ENCODE measurements at regions not wholly inside any gene's neighbourhood (a gene's known extent, or its start where the extent isn't known, plus 50 kb on each side); places are given as distances from the start of the nearest gene placed in this dataset.

DNA sequence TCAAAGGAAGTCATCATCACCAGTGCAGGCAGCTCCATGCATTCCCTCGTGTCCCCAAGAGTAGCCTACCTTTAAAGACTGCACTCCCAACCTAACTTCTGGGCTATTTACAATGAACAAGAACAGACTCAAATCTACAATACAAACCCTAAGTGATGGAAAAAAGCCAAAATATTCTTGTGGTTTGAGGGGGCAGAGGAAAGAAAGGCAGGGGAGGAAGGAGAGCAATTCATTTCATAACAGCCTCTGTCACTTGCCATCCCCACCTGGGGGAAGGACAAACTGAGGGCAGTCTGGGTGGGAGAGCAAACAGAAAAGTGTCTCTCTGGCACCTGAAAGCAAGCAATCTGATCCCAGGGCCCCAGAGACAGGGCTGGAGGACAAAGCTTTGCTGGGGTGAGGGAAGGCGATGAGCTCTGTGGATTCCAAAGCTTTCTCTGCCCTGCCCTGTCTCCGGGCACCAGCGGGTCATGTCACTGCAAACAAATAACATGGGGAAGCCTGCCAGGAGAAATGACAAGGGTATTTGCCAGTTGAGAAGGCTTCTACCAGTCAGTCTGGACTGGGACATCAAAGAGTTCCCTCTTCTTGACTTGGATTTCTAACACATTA, 528.0 kb upstream of the TNP1 start:
- Mint-ChIP-seq H3K27me3 (no peaks in the 10 kb centered on the region), H3K27ac (no peak overlapping the region), H3K4me3 (no peak overlapping the region), H3K4me1 (no peaks in the 10 kb centered on the region), H3K36me3 (no peaks in the 10 kb centered on the region), H3K9me3 (peaks cover 15% of the 10 kb centered on the region)
- no peak for DNase-seq
- CTCF ChIA-PET: no interaction called here

DNA sequence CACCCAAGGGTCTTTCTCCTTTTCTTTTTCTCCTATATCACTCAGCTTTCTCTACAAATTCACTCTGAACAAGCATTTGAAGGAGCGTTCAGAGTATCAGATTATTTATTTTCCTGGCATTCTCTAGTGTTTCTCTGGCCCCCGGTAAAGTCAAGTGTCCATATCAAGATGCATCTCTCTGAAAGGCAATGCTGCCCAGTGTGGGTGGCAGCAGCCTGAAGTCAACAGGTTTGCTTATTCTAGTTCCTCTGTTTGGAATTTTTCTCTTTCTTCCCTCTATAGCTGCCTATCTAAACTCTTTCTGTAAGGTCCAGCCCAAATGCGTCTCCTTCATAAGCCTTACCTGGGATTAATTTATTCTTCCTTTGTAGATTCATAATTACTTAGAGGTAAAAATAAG, 526.2 kb upstream of the TNP1 start:
- DNase-seq: no peak
- CTCF ChIA-PET: no interaction called here
- no peak overlapping the region for H3K4me3 Mint-ChIP-seq
- H3K36me3 Mint-ChIP-seq: no peaks in the 10 kb centered on the region
- no peaks in the 10 kb centered on the region for H3K27me3 Mint-ChIP-seq
- peaks cover 3% of the 10 kb centered on the region for H3K9me3 Mint-ChIP-seq
- no peaks in the 10 kb centered on the region for H3K4me1 Mint-ChIP-seq
- H3K27ac Mint-ChIP-seq: no peak overlapping the region

DNA sequence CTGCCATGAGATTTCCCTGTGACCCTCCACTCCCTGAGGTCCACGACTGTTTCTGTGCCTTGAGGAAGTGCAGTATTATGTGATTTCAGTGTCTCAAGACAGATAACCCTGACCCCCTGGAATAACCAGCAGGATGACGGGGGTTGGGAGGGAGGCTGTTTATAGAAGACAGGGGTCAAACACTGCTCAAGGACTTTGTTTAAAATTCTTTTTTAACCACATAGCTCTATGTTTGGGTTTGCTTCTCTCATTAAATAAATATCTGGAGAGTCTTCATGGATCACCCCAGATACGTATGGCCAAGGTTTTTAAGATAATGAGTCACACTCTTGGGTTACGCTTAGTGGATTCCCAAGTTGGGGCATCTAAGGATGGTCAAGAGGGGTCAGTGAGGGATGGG, 523.8 kb upstream of the TNP1 start:
- Mint-ChIP-seq H3K27ac (no peak overlapping the region), H3K36me3 (no peaks in the 10 kb centered on the region), H3K4me1 (no peaks in the 10 kb centered on the region), H3K9me3 (no peaks in the 10 kb centered on the region), H3K4me3 (no peak overlapping the region), H3K27me3 (no peaks in the 10 kb centered on the region)
- CTCF ChIA-PET: no interaction called here
- DNase-seq: no peak

DNA sequence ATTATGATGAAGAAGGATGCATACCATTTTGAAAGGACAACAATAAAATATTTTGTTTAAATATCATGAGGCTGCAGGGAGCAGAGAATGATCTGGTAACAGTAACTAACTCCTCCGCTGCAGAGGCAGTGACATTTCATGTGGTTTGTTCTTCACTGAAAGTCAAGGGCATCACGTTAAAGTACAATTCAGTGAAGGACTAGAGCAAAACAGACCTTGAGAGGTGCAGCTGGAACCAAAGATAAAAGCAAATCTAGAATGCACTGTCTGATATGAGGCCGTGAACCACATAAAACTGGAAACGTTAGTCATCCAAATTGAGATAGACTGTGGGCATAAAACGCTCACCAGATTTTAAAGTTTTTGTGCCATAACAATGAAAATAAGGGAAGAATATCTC, 522.9 kb upstream of the TNP1 start:
- Mint-ChIP-seq H3K4me1 (no peaks in the 10 kb centered on the region), H3K9me3 (no peaks in the 10 kb centered on the region), H3K36me3 (no peaks in the 10 kb centered on the region), H3K27me3 (no peaks in the 10 kb centered on the region), H3K27ac (no peak overlapping the region), H3K4me3 (no peak overlapping the region)
- no peak for DNase-seq
- CTCF ChIA-PET: interaction anchor here (0.8 kb wide), 1 partner anchor 268 kb away, joined by 3 read pairs; no protein-coding TSS in a partner anchor

DNA sequence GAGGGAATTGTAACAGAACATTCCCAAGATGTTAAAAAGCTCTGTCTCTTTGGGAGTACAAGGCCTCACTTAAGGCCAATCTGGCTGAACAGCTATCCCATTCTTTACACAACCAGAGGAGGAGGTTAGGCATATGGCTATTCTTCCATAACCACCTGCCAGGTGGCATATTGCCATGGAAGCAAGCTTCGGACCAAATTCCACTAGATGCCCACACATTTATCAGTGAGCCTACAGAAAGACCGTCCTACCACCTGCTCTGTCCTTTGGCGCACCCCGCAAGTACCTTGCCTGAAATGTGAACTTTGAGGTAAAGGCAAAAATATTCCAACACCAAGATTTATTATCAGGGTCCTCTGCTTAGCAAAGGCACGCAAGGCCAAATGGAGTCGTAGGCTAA, 519.9 kb upstream of the TNP1 start:
- Mint-ChIP-seq H3K4me1 (no peaks in the 10 kb centered on the region), H3K4me3 (no peak overlapping the region), H3K27me3 (no peaks in the 10 kb centered on the region), H3K9me3 (no peaks in the 10 kb centered on the region), H3K36me3 (no peaks in the 10 kb centered on the region), H3K27ac (peak overlapping the region; percentile 11)
- no peak for DNase-seq
- CTCF ChIA-PET: no interaction called here

DNA sequence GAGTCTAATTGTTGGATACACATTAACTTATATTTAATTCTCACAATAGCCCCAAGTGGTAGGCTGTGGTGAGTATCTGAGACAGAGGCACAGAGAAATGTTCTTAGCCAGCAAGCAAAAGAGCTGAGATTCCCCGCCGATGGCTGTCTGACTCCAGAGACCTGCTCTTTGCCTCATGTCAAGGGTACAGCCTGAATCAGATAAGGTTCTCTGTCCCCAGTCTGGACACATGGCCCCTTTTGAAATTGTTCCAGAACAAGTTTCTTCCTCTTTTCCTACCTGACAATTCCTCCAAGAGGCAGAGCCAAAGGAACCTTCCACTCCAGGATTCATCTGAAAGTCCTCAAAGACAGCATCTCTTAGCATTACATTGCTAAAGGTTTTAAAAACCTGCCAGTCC, 512.9 kb upstream of the TNP1 start:
- Mint-ChIP-seq H3K27ac (no peak overlapping the region), H3K4me3 (no peak overlapping the region), H3K27me3 (no peaks in the 10 kb centered on the region), H3K9me3 (no peaks in the 10 kb centered on the region), H3K36me3 (no peaks in the 10 kb centered on the region), H3K4me1 (no peaks in the 10 kb centered on the region)
- CTCF ChIA-PET: no interaction called here
- DNase-seq: no peak

DNA sequence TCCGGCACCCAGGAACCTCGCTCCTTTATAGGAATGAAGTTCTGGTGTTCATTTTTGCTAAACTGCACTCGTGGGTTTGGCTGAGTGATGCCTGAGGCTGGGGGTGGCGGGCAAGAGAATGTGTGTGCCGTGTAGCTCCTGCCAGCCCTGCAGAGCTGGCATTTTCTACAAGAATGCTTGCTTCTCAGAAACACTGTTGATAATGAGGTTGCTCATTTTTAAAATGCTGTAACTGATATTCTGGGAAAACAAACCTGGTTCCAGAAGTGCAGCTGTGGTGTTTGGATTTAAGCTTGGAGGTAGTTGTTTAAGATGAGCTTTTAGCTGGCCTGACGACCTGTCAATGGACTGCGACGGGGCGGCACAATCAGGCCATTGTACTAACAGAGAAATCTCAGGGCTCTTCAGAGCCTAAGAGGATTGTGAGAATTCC, 511.9 kb upstream of the TNP1 start:
- H3K4me3 Mint-ChIP-seq: no peak overlapping the region

DNA sequence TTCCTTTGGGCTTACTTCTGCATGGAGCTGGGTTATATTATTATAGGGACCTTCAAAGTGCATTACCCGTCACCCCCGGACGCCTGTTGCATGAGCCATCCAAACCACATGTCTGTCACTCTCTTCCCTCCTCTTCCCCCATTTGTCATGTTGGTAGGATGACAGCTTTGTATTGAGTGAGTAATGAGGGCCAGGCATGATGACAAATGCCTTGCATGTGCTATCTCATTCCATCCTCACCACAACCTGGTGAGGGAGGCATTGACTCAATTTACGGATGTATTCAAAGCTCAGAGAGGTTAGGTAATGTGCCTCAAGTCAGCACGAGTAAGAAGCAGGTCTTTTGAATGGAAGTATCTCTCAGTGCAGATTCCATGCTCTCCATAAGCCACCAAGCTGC, 510.5 kb upstream of the TNP1 start:
- no peaks in the 10 kb centered on the region for H3K36me3 Mint-ChIP-seq
- H3K27me3 Mint-ChIP-seq: no peaks in the 10 kb centered on the region
- H3K27ac Mint-ChIP-seq: no peak overlapping the region
- H3K4me3 Mint-ChIP-seq: no peak overlapping the region
- DNase-seq: no peak
- CTCF ChIA-PET: no interaction called here
- no peaks in the 10 kb centered on the region for H3K4me1 Mint-ChIP-seq
- no peaks in the 10 kb centered on the region for H3K9me3 Mint-ChIP-seq

More for the DNA sequence above, 511.9 kb upstream of the TNP1 start:
- CTCF ChIA-PET: no interaction called here
- H3K27ac Mint-ChIP-seq: no peak overlapping the region
- H3K27me3 Mint-ChIP-seq: no peaks in the 10 kb centered on the region
- H3K9me3 Mint-ChIP-seq: no peaks in the 10 kb centered on the region
- DNase-seq: no peak
- H3K4me1 Mint-ChIP-seq: no peaks in the 10 kb centered on the region
- no peaks in the 10 kb centered on the region for H3K36me3 Mint-ChIP-seq

DNA sequence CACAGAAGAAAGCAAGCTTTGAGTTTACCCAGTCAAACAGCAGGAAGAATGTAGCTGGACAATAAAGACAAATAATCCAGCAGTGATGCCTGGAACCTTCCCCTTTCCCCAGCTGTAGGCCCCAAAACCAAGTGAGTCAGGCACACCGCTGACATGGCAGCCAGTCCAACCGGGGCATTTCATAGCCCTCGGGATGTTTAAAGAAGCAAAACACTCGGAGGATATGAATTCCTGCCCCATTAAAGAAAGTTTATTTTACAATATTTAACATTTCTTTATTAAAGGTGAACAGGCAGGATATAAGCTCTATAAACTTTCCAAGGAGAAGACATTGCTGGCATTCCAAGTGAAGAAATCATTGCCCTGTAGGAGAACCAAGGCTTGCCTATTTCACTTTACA, 507.6 kb upstream of the TNP1 start:
- CTCF ChIA-PET: no interaction called here
- Mint-ChIP-seq H3K27ac (no peak overlapping the region), H3K4me1 (no peaks in the 10 kb centered on the region)

DNA sequence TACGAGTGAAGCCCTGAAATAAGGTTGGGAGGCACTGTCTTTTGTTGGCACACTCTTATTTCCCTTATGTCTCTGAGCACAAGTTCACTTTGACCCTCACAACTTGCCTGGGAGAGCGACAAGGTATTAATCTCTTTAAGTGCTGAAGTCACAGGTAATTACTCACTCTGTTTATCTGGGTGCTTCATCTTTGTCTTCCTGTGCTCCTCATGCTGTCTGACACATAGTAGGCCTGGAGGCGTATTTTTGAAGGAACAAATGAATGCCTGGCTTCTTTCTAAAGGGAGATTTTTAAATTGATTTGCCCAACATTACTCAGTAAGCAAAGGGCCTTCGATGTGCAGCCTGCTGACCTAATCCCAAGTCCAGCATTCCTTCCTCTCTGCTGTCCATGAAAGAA, 507.1 kb upstream of the TNP1 start:
- H3K9me3 Mint-ChIP-seq: no peaks in the 10 kb centered on the region
- DNase-seq: no peak
- no peaks in the 10 kb centered on the region for H3K27me3 Mint-ChIP-seq
- H3K4me3 Mint-ChIP-seq: no peak overlapping the region
- H3K4me1 Mint-ChIP-seq: no peaks in the 10 kb centered on the region
- H3K36me3 Mint-ChIP-seq: no peaks in the 10 kb centered on the region
- CTCF ChIA-PET: no interaction called here
- H3K27ac Mint-ChIP-seq: no peak overlapping the region

More for the DNA sequence above, 507.6 kb upstream of the TNP1 start:
- DNase-seq: no peak
- H3K27me3 Mint-ChIP-seq: no peaks in the 10 kb centered on the region
- no peak overlapping the region for H3K4me3 Mint-ChIP-seq
- no peaks in the 10 kb centered on the region for H3K9me3 Mint-ChIP-seq
- no peaks in the 10 kb centered on the region for H3K36me3 Mint-ChIP-seq

DNA sequence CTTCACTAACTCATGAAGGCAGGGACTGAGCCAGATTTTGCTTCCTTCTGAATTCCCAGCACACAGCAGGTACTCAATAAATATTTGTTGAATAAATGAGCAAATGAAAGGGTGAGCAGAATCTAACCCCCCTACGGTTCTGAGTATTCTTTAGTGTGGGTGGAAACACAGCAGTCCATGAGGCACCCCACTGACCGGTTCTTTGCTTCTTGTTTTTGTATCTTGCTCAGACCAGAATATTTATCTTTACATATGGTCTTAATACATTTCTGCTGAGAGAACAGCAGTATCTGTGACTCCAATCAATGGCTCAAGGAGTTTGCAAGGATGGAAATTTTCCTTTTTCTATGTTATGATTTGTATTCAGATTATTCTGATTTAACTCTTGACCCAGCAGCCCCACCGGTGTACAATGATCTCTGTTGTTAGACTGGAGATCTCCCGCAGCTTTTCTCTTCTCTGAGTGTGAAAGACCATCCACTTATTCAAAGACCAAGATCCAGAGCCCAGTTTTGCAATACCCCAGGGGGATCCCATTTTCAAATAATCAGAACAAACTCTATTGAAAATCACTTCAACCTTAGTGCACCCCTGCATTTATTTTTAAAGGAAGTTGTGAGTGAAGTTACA, 506.5 kb upstream of the TNP1 start:
- DNase-seq: no peak
- CTCF ChIA-PET: no interaction called here
- Mint-ChIP-seq H3K36me3 (no peaks in the 10 kb centered on the region), H3K4me1 (no peaks in the 10 kb centered on the region), H3K27me3 (no peaks in the 10 kb centered on the region), H3K4me3 (no peak overlapping the region), H3K27ac (no peak overlapping the region), H3K9me3 (no peaks in the 10 kb centered on the region)

DNA sequence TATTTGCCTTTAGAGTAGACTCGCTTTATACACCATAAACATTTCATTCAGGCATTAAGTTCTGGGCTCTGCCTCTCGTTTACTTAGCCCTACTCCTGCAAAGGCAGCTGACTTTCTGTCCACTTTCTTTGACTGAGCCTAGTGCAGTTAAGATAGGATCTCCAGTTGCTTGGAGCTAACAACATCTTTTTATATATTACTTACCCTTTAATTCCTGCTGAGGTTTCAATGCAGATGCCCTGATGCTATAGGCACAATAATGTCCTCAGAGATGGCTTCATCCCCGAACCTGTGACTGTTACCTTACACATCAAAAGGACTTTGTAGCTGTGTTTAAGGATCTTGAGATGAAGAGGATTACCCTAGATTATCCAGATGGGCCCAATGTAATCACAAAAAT, 505.8 kb upstream of the TNP1 start:
- no peak overlapping the region for H3K27ac Mint-ChIP-seq
- no peaks in the 10 kb centered on the region for H3K4me1 Mint-ChIP-seq
- H3K27me3 Mint-ChIP-seq: no peaks in the 10 kb centered on the region
- no peaks in the 10 kb centered on the region for H3K9me3 Mint-ChIP-seq
- CTCF ChIA-PET: no interaction called here
- H3K4me3 Mint-ChIP-seq: no peak overlapping the region
- DNase-seq: no peak
- H3K36me3 Mint-ChIP-seq: no peaks in the 10 kb centered on the region

DNA sequence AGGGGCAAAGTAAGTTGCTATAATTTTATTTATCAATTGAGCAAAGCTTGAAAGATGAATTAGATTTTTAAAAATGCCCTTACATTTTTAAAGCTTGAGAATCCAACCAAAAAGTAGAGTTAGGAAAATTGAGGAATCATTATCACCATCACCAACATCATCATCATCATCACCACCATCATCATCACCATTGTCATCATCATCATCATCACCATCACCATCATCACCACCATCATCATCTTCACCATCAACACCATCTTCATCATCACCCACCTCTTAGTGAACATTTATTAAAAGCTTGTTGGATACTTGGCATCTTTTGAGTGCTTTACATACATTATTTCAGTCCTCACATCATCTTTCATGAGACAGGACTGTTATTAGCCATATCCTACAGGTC, 504.4 kb upstream of the TNP1 start:
- H3K4me1 Mint-ChIP-seq: no peaks in the 10 kb centered on the region
- H3K9me3 Mint-ChIP-seq: no peaks in the 10 kb centered on the region
- DNase-seq: no peak
- no peaks in the 10 kb centered on the region for H3K36me3 Mint-ChIP-seq
- H3K27ac Mint-ChIP-seq: no peak overlapping the region
- H3K4me3 Mint-ChIP-seq: no peak overlapping the region
- H3K27me3 Mint-ChIP-seq: no peaks in the 10 kb centered on the region
- CTCF ChIA-PET: no interaction called here

DNA sequence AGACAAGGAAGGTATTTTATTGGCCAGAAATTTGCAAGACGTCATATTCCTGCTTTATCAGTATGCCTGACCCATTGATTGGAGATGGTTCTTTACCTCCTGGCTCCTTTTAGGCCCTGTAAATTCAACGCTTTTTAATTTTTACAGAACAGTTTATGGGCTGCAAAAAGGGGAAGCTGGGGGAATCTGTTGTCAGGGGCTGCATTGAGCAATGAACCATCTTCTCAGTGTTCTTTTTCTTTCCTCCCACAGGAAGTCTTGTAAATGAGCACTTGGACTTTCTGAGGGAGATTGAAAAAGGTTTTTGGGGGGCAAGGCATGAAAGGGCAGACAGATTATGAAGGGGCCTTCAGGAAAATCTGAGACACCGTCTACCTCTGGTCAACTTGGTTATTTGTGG, 503.6 kb upstream of the TNP1 start:
- DNase-seq: no peak

DNA sequence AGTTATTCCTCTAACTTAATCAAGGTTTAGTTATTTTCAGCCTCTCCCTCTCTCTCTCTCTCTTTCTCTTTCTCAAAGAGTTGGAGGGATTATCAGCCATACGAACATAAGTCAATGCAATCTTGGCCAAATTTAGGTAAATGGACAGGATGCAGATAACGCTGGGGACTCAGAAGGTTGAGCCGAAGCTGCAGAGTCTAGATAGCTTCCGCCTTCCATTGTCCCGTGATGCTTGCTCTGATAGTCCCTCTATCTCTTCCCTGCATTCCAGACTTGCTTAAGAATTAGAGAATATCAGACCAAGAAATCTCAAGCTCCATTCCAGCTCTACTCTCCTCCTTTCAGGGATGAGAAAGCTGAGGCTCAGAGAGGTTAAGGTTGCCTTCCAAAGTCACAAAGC, 502.8 kb upstream of the TNP1 start:
- Mint-ChIP-seq H3K27ac (no peak overlapping the region), H3K9me3 (no peaks in the 10 kb centered on the region), H3K4me1 (no peaks in the 10 kb centered on the region), H3K27me3 (no peaks in the 10 kb centered on the region), H3K4me3 (no peak overlapping the region), H3K36me3 (no peaks in the 10 kb centered on the region)
- CTCF ChIA-PET: no interaction called here
- DNase-seq: no peak

More for the DNA sequence above, 503.6 kb upstream of the TNP1 start:
- H3K9me3 Mint-ChIP-seq: no peaks in the 10 kb centered on the region
- no peaks in the 10 kb centered on the region for H3K27me3 Mint-ChIP-seq
- H3K36me3 Mint-ChIP-seq: no peaks in the 10 kb centered on the region
- no peaks in the 10 kb centered on the region for H3K4me1 Mint-ChIP-seq
- no peak overlapping the region for H3K27ac Mint-ChIP-seq
- CTCF ChIA-PET: no interaction called here
- no peak overlapping the region for H3K4me3 Mint-ChIP-seq

DNA sequence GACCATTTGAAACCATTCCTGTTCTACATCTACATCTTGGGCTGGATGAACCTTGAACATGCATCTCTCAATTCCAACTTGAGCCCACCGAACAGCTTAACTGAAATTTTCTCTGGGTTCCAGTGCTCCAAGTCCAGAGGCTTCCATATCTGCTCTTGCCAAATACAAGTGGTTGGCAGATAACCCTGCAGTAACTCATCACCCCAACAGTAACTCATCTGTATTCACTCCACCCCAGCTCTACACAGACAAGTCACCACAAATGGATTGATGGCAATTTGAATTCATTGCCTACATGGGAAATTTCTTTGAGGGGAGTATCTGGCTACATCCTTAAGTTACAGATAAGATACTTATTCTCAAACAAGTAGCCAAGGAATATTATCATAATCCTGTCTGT, 502.4 kb upstream of the TNP1 start:
- DNase-seq: no peak
- Mint-ChIP-seq H3K4me3 (no peak overlapping the region), H3K36me3 (no peaks in the 10 kb centered on the region), H3K4me1 (no peaks in the 10 kb centered on the region), H3K27me3 (no peaks in the 10 kb centered on the region), H3K27ac (no peak overlapping the region), H3K9me3 (no peaks in the 10 kb centered on the region)
- CTCF ChIA-PET: no interaction called here

Measured in activated naive CD4-positive, alpha-beta T cell treated with anti-CD3 and anti-CD28 coated beads, Interleukin-2, amount 10 ng/mL, durations not matched to agents 7 days and 5 days (primary cell).